ENCODE measurements at regions not wholly inside any gene's neighbourhood (a gene's known extent, or its start where the extent isn't known, plus 50 kb on each side); places are given as distances from the start of the nearest gene placed in this dataset.
"Not testable (repeated sequence)": the region's sequence is repeated elsewhere in the genome, so short reads cannot be mapped to it uniquely, and the experiment has no call there.

DNA sequence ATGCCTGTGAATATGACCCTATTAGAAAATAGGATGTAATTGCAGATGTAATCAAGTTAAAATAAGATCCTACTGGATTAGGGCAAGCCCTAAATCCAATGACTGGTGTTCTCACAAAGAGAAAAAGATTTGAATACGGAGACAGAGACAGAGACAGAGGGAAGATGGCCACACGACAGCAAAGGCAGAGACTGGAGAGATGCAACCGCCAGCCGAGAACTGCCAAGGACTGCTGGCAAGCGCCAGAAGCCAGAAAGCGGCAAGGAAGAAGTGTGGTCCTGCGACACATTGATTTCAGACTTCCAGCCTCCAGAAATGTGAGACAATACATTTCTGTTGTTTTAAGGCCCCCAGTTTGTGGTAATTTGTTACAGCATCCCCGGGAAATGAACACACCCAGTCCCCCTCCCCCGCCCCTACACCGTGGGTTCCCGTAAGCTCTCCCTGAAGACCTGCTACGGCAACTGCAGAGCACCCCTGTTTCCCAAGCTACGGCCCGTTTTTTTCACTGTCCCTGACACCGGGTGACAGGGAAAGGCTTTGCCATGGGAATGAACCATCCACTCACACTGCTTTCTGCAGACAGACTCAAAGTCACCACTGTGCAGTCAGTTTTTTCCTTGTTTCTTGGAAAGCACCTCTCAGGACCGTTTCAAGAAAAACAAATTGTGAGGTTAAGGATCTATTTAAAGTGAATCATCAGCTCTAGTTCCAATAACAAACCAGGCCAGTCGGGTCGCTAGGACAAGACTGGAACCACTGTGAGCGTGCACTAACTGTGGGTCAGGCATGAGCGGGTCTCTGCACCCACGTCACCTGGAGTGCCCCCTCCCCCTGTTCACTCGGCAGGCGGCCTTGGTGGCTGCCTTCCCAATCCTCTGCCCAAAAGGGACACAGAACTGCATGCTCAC, 199.2 kb upstream of the IRF2BP2 start:
- not testable (repeated sequence) for TF ChIP-seq POLR2A, CTCF (IDR thresholded peaks at IDR 0.05)
